CD4-positive, alpha-beta T cell (primary cell): ENCODE measurements at regions not wholly inside any gene's neighbourhood (a gene's known extent, or its start where the extent isn't known, plus 50 kb on each side); places are given as distances from the start of the nearest gene placed in this dataset.

ENCODE experiments used
- ATAC-seq: fragments of 200-7000 bp; cut with Tn5 transposase; one replicate; pipeline ENCODE4 v1.10.0; 2022; ENCODE audit warnings: mild to moderate bottlenecking; ENCODE audit not compliant: poor library complexity
- CTCF ChIA-PET: fragments of 350-600 bp; sonication (Branson Sonifier 250); formaldehyde crosslinking; loops from one replicate; lab custom pipeline; 2021; ENCODE audit warnings: antibody characterized with exemption, inconsistent platforms; lab: Charles Lee
- POLR2A ChIA-PET: fragments of 350-600 bp; sonication (Branson Sonifier 250); formaldehyde crosslinking; loops from one replicate; lab custom pipeline; 2021; ENCODE audit warnings: antibody characterized with exemption, inconsistent platforms; lab: Charles Lee
- DNase-seq, 14 experiments: peaks; one replicate each; pipeline ENCODE4 v3.0.0-alpha.2; 2013 to 2020; ENCODE audit warnings: mixed read lengths in 2 of 14
- H3K27ac ChIP-seq, 2 donors: one replicate each; pipeline versions ENCODE4 v1.5.1 to v1.7.0; 2013; ENCODE audit warnings: low read length in 2 of 2, low read depth in 1 of 2, mild to moderate bottlenecking in 1 of 2
- H3K27me3 ChIP-seq, 2 experiments: 1 replicate in 1 of 2; 2 replicates in 1 of 2; pipeline versions ENCODE4 v1.6.1 to v1.7.0; 2013; ENCODE audit warnings: low read length in 2 of 2, control low read depth in 1 of 2, mild to moderate bottlenecking in 1 of 2, moderate library complexity in 1 of 2; ENCODE audit not compliant: insufficient read depth in 2 of 2, control insufficient read depth in 1 of 2
- H3K36me3 ChIP-seq: one replicate; pipeline ENCODE4 v1.6.1; 2013; ENCODE audit warnings: low read length, control low read depth; ENCODE audit not compliant: insufficient read depth
- H3K4me1 ChIP-seq: one replicate; pipeline ENCODE4 v1.6.1; 2013; ENCODE audit warnings: low read length, control low read depth; ENCODE audit not compliant: insufficient read depth
- H3K4me3 ChIP-seq: one replicate; pipeline ENCODE4 v1.5.1; 2013; ENCODE audit warnings: mild to moderate bottlenecking, low read length, moderate library complexity
- H3K9me3 ChIP-seq, 2 experiments: 1 replicate in 1 of 2; 2 replicates in 1 of 2; pipeline versions ENCODE4 v1.6.1 to v1.7.0; 2013; ENCODE audit warnings: low read length in 2 of 2, mild to moderate bottlenecking in 2 of 2, control low read depth in 1 of 2, moderate library complexity in 1 of 2; ENCODE audit not compliant: control insufficient read depth in 1 of 2, insufficient read depth in 1 of 2
- H3K27ac Mint-ChIP-seq: one replicate; pipeline ENCODE4 v1.8.0; 2020; ENCODE audit warnings: mixed read lengths
- H3K27me3 Mint-ChIP-seq: one replicate; pipeline ENCODE4 v1.8.0; 2021; ENCODE audit warnings: mixed read lengths
- H3K36me3 Mint-ChIP-seq: one replicate; pipeline ENCODE4 v1.8.0; 2021; ENCODE audit warnings: low read depth, mixed read lengths
- H3K4me1 Mint-ChIP-seq: one replicate; pipeline ENCODE4 v1.8.0; 2021; ENCODE audit warnings: low read depth, mixed read lengths
- H3K4me3 Mint-ChIP-seq: one replicate; pipeline ENCODE4 v1.8.0; 2020; ENCODE audit warnings: mild to moderate bottlenecking, mixed read lengths
- H3K9me3 Mint-ChIP-seq: one replicate; pipeline ENCODE4 v1.8.0; 2020; ENCODE audit warnings: mixed read lengths
- CTCF ChIP-seq: fragments of 200-600 bp; IDR thresholded peaks from one replicate; pipeline ENCODE4 v1.8.0; 2022; ENCODE audit warnings: antibody characterized with exemption, mild to moderate bottlenecking
- intact Hi-C, 2 experiments: fragments of 100-400 bp; cut with DNase I in 1 of 2; cut with micrococcal nuclease in 1 of 2; formaldehyde crosslinking; loops; one replicate each; pipeline versions ENCODE4 v1.15.1 to v1.9.0; 2023 to 2025; cut with DNase I, micrococcal nuclease

GRCh38 chr11:110858547-110858921, 146.3 kb upstream of the ARHGAP20 start:
- Mint-ChIP-seq H3K27ac (no peak overlapping the region), H3K4me3 (no peak overlapping the region), H3K9me3 (no peaks in the 10 kb centered on the region), H3K36me3 (no peaks in the 10 kb centered on the region), H3K4me1 (no peaks in the 10 kb centered on the region), H3K27me3 (no peaks in the 10 kb centered on the region)
- Histone ChIP-seq H3K27me3 (no peaks in the 10 kb centered on the region), H3K36me3 (no peaks in the 10 kb centered on the region), H3K4me3 (no peak overlapping the region), H3K9me3 (peaks cover 0 to 3% of the 10 kb centered on the region in 2 experiments), H3K4me1 (no peaks in the 10 kb centered on the region), H3K27ac (no peak overlapping the region)
- ChIA-PET CTCF (no interaction called here), POLR2A (no interaction called here)
- intact Hi-C loops, result no loop called here
- ATAC-seq, result no peak
- TF ChIP-seq CTCF, result no peak
- no peak for DNase-seq

- H3K4me3 Mint-ChIP-seq, result no peak overlapping the region
- ChIA-PET POLR2A (no interaction called here), CTCF (no interaction called here)
- no peak overlapping the region for H3K27ac ChIP-seq
- H3K27me3 ChIP-seq, result no peaks in the 10 kb centered on the region
- H3K27me3 Mint-ChIP-seq, result no peaks in the 10 kb centered on the region
- intact Hi-C loops, result no loop called here
- no peaks in the 10 kb centered on the region for H3K36me3 ChIP-seq
- DNase-seq (no peak), ATAC-seq (no peak)
- no peak for TF ChIP-seq CTCF
- no peaks in the 10 kb centered on the region for H3K4me1 ChIP-seq
- H3K9me3 Mint-ChIP-seq, result no peaks in the 10 kb centered on the region
- H3K27ac Mint-ChIP-seq, result no peak overlapping the region
- H3K4me3 ChIP-seq, result no peak overlapping the region
- no peaks in the 10 kb centered on the region for H3K36me3 Mint-ChIP-seq
- H3K4me1 Mint-ChIP-seq, result no peaks in the 10 kb centered on the region
- peaks cover 0 to 3% of the 10 kb centered on the region in 2 experiments for H3K9me3 ChIP-seq
Measured at GRCh38 chr11:110857892-110858546, 145.8 kb upstream of the ARHGAP20 start.

- Histone ChIP-seq H3K9me3 (peaks cover 0 to 3% of the 10 kb centered on the region in 2 experiments), H3K27ac (no peak overlapping the region), H3K4me3 (no peak overlapping the region), H3K36me3 (no peaks in the 10 kb centered on the region), H3K4me1 (no peaks in the 10 kb centered on the region), H3K27me3 (no peaks in the 10 kb centered on the region)
- Mint-ChIP-seq H3K27ac (no peak overlapping the region), H3K36me3 (no peaks in the 10 kb centered on the region), H3K4me1 (no peaks in the 10 kb centered on the region), H3K27me3 (no peaks in the 10 kb centered on the region), H3K4me3 (no peak overlapping the region), H3K9me3 (no peaks in the 10 kb centered on the region)
- DNase-seq (no peak), ATAC-seq (no peak)
- intact Hi-C loops, result no loop called here
- ChIA-PET POLR2A (no interaction called here), CTCF (no interaction called here)
- no peak for TF ChIP-seq CTCF
Measured at GRCh38 chr11:110856996-110857812, 145.0 kb upstream of the ARHGAP20 start.
